ENCODE measurements at regions not wholly inside any gene's neighbourhood (a gene's known extent, or its start where the extent isn't known, plus 50 kb on each side); places are given as distances from the start of the nearest gene placed in this dataset.

DNA sequence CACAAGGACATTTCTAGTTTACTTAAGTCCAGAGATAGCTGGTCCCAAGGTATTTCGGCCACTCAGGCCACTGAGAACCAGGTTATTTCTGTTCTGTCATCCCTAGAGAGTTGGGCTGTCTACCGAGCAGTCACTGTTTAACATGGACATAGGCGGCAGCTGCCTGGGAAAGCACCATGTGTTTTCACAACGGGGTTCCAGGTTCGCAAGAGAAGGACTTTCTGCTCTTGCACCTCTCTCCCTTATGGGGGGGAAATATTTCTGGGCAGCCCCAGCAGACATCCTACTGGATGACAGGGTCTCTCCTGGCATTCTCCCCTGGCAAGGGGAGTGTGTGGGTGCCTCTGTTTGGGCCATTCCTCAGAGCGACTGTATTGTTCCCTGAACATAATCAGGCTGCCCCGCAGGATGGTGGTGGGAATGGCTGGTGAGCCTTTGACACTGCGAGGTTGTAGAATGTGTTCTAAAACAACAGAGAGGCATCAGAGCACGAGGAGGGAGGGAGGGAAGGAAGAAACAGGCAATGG is 64.4 kb upstream of the DUSP22 start:
- H3K4me1 ChIP-seq (ENCODE audit: low read depth, poor library complexity, severe bottlenecking), result peaks cover 29% of the 10 kb centered on the region
- H3K27ac ChIP-seq, result no peak overlapping the region
- no peak for TF ChIP-seq CTCF (conservative IDR thresholded peaks at IDR 0.05; ENCODE audit: low read depth, low read length)
- no peak overlapping the region for H3K4me3 ChIP-seq (IDR thresholded peaks at IDR 0.05; ENCODE audit: insufficient read depth, low read depth, low read length)
- H3K36me3 ChIP-seq (ENCODE audit: insufficient read depth), result no peaks in the 10 kb centered on the region
- no peaks in the 10 kb centered on the region for H4K20me1 ChIP-seq (ENCODE audit: insufficient read depth)
- no peaks in the 10 kb centered on the region for H3K27me3 ChIP-seq (ENCODE audit: insufficient read depth, low read depth)
- no peak overlapping the region for H3K9ac ChIP-seq
- no peak overlapping the region for H3K4me2 ChIP-seq
- no peak overlapping the region; the same call in 1 of the 2 replicates for H2AFZ ChIP-seq (ENCODE audit: low read depth)
- no peaks in the 10 kb centered on the region for H3K79me2 ChIP-seq (ENCODE audit: insufficient read depth, low read depth)

DNA sequence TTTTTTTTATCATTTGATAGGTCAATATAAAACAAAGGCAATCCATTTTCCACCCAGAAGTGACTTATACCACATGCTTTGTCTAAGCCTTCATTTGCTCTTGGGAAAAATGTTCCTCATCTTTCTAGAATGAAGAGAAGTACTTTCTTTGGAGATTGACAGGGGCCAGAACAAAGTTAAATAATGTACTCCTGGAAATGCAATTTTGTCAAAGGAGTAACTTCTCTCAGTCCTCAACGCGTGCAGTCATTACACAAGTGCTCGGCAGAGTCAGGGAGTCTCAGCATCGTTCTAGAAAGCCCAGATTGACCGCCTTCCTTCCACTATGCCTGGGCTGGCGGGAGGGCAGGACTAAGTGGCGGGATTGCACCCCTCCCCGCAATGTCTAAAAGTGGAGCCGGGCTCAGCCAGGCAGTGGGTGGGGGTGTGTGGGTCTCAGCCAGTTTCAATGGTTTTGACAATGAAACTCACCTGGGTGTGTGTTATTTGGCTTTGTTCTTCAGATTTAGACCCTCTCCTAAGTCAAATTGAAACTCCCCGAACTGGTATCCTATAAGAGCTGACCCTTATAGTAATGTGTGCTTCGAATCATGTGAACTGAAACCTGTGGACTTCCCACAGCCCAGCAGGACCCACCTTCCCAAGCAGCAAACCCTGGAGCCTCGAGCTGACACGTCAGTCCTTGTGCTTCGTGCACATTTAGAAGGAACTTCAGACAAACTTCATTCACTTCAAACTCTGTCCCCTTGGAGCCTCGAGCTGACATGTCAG is 63.2 kb upstream of the DUSP22 start:
- Histone ChIP-seq H2AFZ (ENCODE audit: low read depth) (peak overlapping the region; percentile 89), H3K27me3 (ENCODE audit: insufficient read depth, low read depth) (no peaks in the 10 kb centered on the region), H3K9ac (peak overlapping the region; percentile 36; the same call in 1 of the 2 replicates), H3K4me1 (ENCODE audit: low read depth, poor library complexity, severe bottlenecking) (peaks cover 29% of the 10 kb centered on the region), H3K27ac (peak overlapping the region; percentile 63; the same call in 1 of the 2 replicates), H3K36me3 (ENCODE audit: insufficient read depth) (no peaks in the 10 kb centered on the region), H3K79me2 (ENCODE audit: insufficient read depth, low read depth) (no peaks in the 10 kb centered on the region), H3K4me2 (peak overlapping the region; percentile 73), H3K4me3 (IDR thresholded peaks at IDR 0.05; ENCODE audit: insufficient read depth, low read depth, low read length) (no peak overlapping the region), H4K20me1 (ENCODE audit: insufficient read depth) (no peaks in the 10 kb centered on the region)
- no peak for TF ChIP-seq CTCF (conservative IDR thresholded peaks at IDR 0.05; ENCODE audit: low read depth, low read length)

GRCh38 chr6:231779-232178 is 60.5 kb upstream of the DUSP22 start:
- no peak overlapping the region for H3K4me2 ChIP-seq
- H3K79me2 ChIP-seq (ENCODE audit: insufficient read depth, low read depth), result no peaks in the 10 kb centered on the region
- H3K4me3 ChIP-seq (IDR thresholded peaks at IDR 0.05; ENCODE audit: insufficient read depth, low read depth, low read length), result no peak overlapping the region
- H3K9ac ChIP-seq, result no peak overlapping the region
- no peaks in the 10 kb centered on the region for H4K20me1 ChIP-seq (ENCODE audit: insufficient read depth)
- no peak for TF ChIP-seq CTCF (conservative IDR thresholded peaks at IDR 0.05; ENCODE audit: low read depth, low read length)
- peaks cover 53% of the 10 kb centered on the region for H3K4me1 ChIP-seq (ENCODE audit: low read depth, poor library complexity, severe bottlenecking)
- no peaks in the 10 kb centered on the region for H3K36me3 ChIP-seq (ENCODE audit: insufficient read depth)
- H3K27me3 ChIP-seq (ENCODE audit: insufficient read depth, low read depth), result no peaks in the 10 kb centered on the region
- H3K27ac ChIP-seq, result no peak overlapping the region
- no peak overlapping the region for H2AFZ ChIP-seq (ENCODE audit: low read depth)

DNA sequence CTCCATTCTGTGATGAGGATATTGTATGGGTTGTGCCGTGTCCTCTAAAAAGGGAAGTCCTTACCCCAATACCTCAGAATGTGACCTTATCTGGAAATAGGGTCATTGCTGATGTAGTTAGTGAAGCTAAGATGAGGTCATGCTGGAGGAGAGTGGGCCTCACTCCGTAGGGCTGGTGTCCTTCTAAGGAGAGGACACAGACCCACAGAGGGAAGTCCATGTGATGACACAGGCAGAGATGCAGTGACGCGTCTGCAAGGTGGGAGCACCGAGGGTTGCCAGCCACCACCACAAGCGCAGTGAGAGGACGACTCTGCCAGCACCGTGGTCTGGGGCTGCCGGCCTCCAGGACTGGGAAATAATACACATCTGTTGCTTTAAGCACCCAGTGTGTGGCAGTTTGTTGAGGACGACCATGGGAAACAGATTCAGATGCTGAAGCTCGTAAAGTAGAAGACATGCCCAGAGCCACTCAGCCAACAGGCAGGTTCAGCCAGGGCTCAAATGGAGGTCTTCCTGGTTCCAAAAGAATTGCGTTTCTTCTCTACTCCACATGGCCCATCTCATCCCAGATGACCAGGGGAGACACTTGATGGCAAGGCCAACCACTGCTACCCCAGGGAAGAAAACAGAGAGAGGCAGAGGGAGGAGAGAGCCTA is 59.2 kb upstream of the DUSP22 start:
- Histone ChIP-seq H3K4me1 (ENCODE audit: low read depth, poor library complexity, severe bottlenecking) (peaks cover 55% of the 10 kb centered on the region), H3K4me2 (no peak overlapping the region), H4K20me1 (ENCODE audit: insufficient read depth) (no peaks in the 10 kb centered on the region), H3K36me3 (ENCODE audit: insufficient read depth) (no peaks in the 10 kb centered on the region), H3K9ac (no peak overlapping the region), H3K4me3 (IDR thresholded peaks at IDR 0.05; ENCODE audit: insufficient read depth, low read depth, low read length) (no peak overlapping the region), H3K27ac (no peak overlapping the region), H3K79me2 (ENCODE audit: insufficient read depth, low read depth) (no peaks in the 10 kb centered on the region), H2AFZ (ENCODE audit: low read depth) (no peak overlapping the region), H3K27me3 (ENCODE audit: insufficient read depth, low read depth) (no peaks in the 10 kb centered on the region)
- no peak for TF ChIP-seq CTCF (conservative IDR thresholded peaks at IDR 0.05; ENCODE audit: low read depth, low read length)
